Liver (tissue), 8 donors: ENCODE measurements at regions not wholly inside any gene's neighbourhood (a gene's known extent, or its start where the extent isn't known, plus 50 kb on each side); places are given as distances from the start of the nearest gene placed in this dataset.

Source experiments
- DNase-seq: peaks from one replicate; pipeline ENCODE4 v3.0.0-alpha.2; 2017; ENCODE audit warnings: low spot score
- H3K27ac ChIP-seq, 2 donors: one replicate each; pipeline ENCODE4 v1.7.0; 2013; ENCODE audit warnings: inconsistent platforms in 2 of 2, low read length in 2 of 2, control low read depth in 1 of 2, low read depth in 1 of 2, mild to moderate bottlenecking in 1 of 2
- H3K27me3 ChIP-seq, 4 donors: one replicate each; pipeline versions ENCODE4 v1.6.1 to v1.7.0; 2013; ENCODE audit warnings: low read length in 3 of 4, inconsistent platforms in 1 of 4, mild to moderate bottlenecking in 1 of 4, moderate library complexity in 1 of 4; ENCODE audit not compliant: control insufficient read depth in 4 of 4, insufficient read depth in 4 of 4
- H3K36me3 ChIP-seq, 4 donors: one replicate each; pipeline versions ENCODE4 v1.6.1 to v1.7.0; 2013; ENCODE audit warnings: low read length in 3 of 4, mild to moderate bottlenecking in 3 of 4, low read depth in 1 of 4, moderate library complexity in 1 of 4; ENCODE audit not compliant: control insufficient read depth in 4 of 4, insufficient read depth in 3 of 4
- H3K4me1 ChIP-seq, 4 donors: one replicate each; pipeline versions ENCODE4 v1.6.1 to v1.7.0; 2013; ENCODE audit warnings: low read length in 3 of 4, mild to moderate bottlenecking in 3 of 4, moderate library complexity in 1 of 4; ENCODE audit not compliant: control insufficient read depth in 4 of 4, insufficient read depth in 4 of 4
- H3K4me3 ChIP-seq, 3 donors: one replicate each; pipeline versions ENCODE4 v1.6.1 to v1.7.0; 2013; ENCODE audit warnings: low read length in 3 of 3, control low read depth in 1 of 3, low read depth in 1 of 3, mild to moderate bottlenecking in 1 of 3
- H3K9ac ChIP-seq, 2 donors: one replicate each; pipeline ENCODE4 v1.7.0; 2013; ENCODE audit warnings: low read length in 2 of 2, mild to moderate bottlenecking in 2 of 2, moderate library complexity in 2 of 2, control low read depth in 1 of 2, low read depth in 1 of 2
- H3K9me3 ChIP-seq, 4 donors: one replicate each; pipeline versions ENCODE4 v1.6.1 to v1.7.0; 2013; ENCODE audit warnings: low read length in 3 of 4; ENCODE audit not compliant: control insufficient read depth in 4 of 4
- EGR1 ChIP-seq, 2 donors: IDR thresholded peaks; 2 replicates each; pipeline ENCODE4 v1.6.1; 2016 to 2018; ENCODE audit warnings: antibody characterized with exemption in 2 of 2, low read depth in 2 of 2
- FOXA1 ChIP-seq: IDR thresholded peaks from 2 replicates; pipeline ENCODE4 v1.6.1; 2016; ENCODE audit warnings: antibody characterized with exemption
- FOXA2 ChIP-seq: IDR thresholded peaks from 2 replicates; pipeline ENCODE4 v1.6.1; 2016; ENCODE audit warnings: antibody characterized with exemption
- GABPA ChIP-seq, 2 donors: IDR thresholded peaks in 1 of 2; conservative IDR thresholded peaks in 1 of 2; 2 replicates each; pipeline ENCODE4 v1.6.1; 2016; ENCODE audit warnings: antibody characterized with exemption in 2 of 2, mild to moderate bottlenecking in 1 of 2, moderate library complexity in 1 of 2
- HNF4A ChIP-seq, 2 donors: conservative IDR thresholded peaks; 2 replicates each; pipeline ENCODE4 v1.6.1; 2016; ENCODE audit warnings: antibody characterized with exemption in 2 of 2, mild to moderate bottlenecking in 2 of 2
- HNF4G ChIP-seq: IDR thresholded peaks from 2 replicates; pipeline ENCODE4 v1.6.1; 2016; ENCODE audit warnings: antibody characterized with exemption
- JUND ChIP-seq, 2 donors: IDR thresholded peaks; 2 replicates each; pipeline ENCODE4 v1.6.1; 2016; ENCODE audit warnings: antibody characterized with exemption in 2 of 2
- MAX ChIP-seq: IDR thresholded peaks from 2 replicates; pipeline ENCODE4 v1.6.1; 2016; ENCODE audit warnings: antibody characterized with exemption
- NR2F2 ChIP-seq: IDR thresholded peaks from 2 replicates; pipeline ENCODE4 v1.6.1; 2016; ENCODE audit warnings: antibody characterized with exemption
- RAD21 ChIP-seq, 2 donors: IDR thresholded peaks; 2 replicates each; pipeline ENCODE4 v1.6.1; 2016; ENCODE audit warnings: antibody characterized with exemption in 2 of 2, mild to moderate bottlenecking in 2 of 2
- REST ChIP-seq: IDR thresholded peaks from 2 replicates; pipeline ENCODE4 v1.6.1; 2016; ENCODE audit warnings: antibody characterized with exemption, mild to moderate bottlenecking
- RXRA ChIP-seq, 2 donors: IDR thresholded peaks; 2 replicates each; pipeline ENCODE4 v1.6.1; 2017 to 2018; ENCODE audit warnings: antibody characterized with exemption in 2 of 2, mild to moderate bottlenecking in 1 of 2
- SP1 ChIP-seq: IDR thresholded peaks from 2 replicates; pipeline ENCODE4 v1.6.1; 2018; ENCODE audit warnings: antibody characterized with exemption, mild to moderate bottlenecking
- TAF1 ChIP-seq: conservative IDR thresholded peaks from 2 replicates; pipeline ENCODE4 v1.6.1; 2016; ENCODE audit warnings: antibody characterized with exemption, mild to moderate bottlenecking
- YY1 ChIP-seq: IDR thresholded peaks from 2 replicates; pipeline ENCODE4 v1.6.1; 2016; ENCODE audit warnings: antibody characterized with exemption, mild to moderate bottlenecking
- ZBTB33 ChIP-seq: IDR thresholded peaks from 2 replicates; pipeline ENCODE4 v1.6.1; 2016; ENCODE audit warnings: antibody characterized with exemption
- WGBS: extraction: QIAGEN DNeasy Blood & Tissue Kit; methylation state at CpG from one replicate; pipeline ENCODE4 v1.1.7; 2013; 5-methylcytosine and 5-hydroxymethylcytosine counted together
- TF ChIP-seq, protein P1 (sequence below): fragments of 150-350 bp; IDR thresholded peaks from 2 replicates; pipeline ENCODE4 v1.5.1; 2017; ENCODE audit warnings: improper control_type of control experiment, low read depth, low read length; ENCODE audit not compliant: missing input control
- TF ChIP-seq, protein P2 (sequence below): IDR thresholded peaks from 2 replicates; pipeline ENCODE4 v1.6.1; 2016; ENCODE audit warnings: antibody characterized with exemption
- donor health status: healthy.
- donor health status: healthy.
- donor health status: healthy.
- donor health status: healthy.
- donor health status: healthy.

DNA sequence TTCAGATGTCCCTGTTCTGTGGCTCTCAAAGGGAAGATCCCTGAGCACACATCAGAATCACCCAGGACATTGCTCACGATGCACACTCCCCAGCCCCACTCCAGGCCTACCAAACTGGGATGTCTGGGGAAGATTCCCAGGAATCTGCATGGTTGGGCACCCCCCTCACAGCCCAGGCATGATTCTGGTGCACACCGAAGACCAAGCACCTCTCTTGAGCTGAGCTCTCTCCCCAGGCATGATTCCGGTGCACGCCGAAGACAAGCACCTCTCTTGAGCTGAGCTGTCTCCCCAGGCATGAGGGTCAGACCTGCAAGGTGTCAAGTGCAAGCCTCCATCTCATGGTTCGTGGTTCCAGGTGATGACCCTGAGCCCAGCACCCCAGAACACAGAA, 112.2 kb upstream of the MEF2A start:
- Histone ChIP-seq H3K4me3 (no peak overlapping the region), H3K27me3 (no peaks in the 10 kb centered on the region), H3K36me3 (no peaks in the 10 kb centered on the region), H3K9me3 (no peaks in the 10 kb centered on the region), H3K4me1 (peaks cover 0 to 11% (median 0%) of the 10 kb centered on the region in 4 donors), H3K27ac (peak overlapping the region in 1 of 2 donors; percentile 1), H3K9ac (no peak overlapping the region)
- 94% methylated on average over 6 of the region's 6 CpGs for WGBS
- DNase-seq = no peak
- TF ChIP-seq RXRA (IDR thresholded peaks at IDR 0.05) = no peak
- TF ChIP-seq RAD21 (IDR thresholded peaks at IDR 0.05) = no peak
- no peak for TF ChIP-seq EGR1 (IDR thresholded peaks at IDR 0.05; ENCODE audit: low read depth in 2 of 2)
- TF ChIP-seq SP1 = no peak
- TF ChIP-seq ZBTB33 = no peak
- no peak for TF ChIP-seq MAX
- TF ChIP-seq, protein P1, sequence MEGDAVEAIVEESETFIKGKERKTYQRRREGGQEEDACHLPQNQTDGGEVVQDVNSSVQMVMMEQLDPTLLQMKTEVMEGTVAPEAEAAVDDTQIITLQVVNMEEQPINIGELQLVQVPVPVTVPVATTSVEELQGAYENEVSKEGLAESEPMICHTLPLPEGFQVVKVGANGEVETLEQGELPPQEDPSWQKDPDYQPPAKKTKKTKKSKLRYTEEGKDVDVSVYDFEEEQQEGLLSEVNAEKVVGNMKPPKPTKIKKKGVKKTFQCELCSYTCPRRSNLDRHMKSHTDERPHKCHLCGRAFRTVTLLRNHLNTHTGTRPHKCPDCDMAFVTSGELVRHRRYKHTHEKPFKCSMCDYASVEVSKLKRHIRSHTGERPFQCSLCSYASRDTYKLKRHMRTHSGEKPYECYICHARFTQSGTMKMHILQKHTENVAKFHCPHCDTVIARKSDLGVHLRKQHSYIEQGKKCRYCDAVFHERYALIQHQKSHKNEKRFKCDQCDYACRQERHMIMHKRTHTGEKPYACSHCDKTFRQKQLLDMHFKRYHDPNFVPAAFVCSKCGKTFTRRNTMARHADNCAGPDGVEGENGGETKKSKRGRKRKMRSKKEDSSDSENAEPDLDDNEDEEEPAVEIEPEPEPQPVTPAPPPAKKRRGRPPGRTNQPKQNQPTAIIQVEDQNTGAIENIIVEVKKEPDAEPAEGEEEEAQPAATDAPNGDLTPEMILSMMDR = no peak
- no peak for TF ChIP-seq GABPA (IDR thresholded peaks at IDR 0.05 in 1 of 2, conservative IDR thresholded peaks at IDR 0.05 in 1 of 2)
- TF ChIP-seq FOXA1 = no peak
- no peak for TF ChIP-seq HNF4A (conservative IDR thresholded peaks at IDR 0.05)
- TF ChIP-seq HNF4G = no peak
- no peak for TF ChIP-seq NR2F2
- TF ChIP-seq REST = no peak
- TF ChIP-seq TAF1 = no peak
- no peak for TF ChIP-seq YY1
- TF ChIP-seq, protein P2, sequence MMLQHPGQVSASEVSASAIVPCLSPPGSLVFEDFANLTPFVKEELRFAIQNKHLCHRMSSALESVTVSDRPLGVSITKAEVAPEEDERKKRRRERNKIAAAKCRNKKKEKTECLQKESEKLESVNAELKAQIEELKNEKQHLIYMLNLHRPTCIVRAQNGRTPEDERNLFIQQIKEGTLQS = no peak
- no peak for TF ChIP-seq FOXA2
- TF ChIP-seq JUND (IDR thresholded peaks at IDR 0.05) = no peak
